ENCODE measurements at regions not wholly inside any gene's neighbourhood (a gene's known extent, or its start where the extent isn't known, plus 50 kb on each side); places are given as distances from the start of the nearest gene placed in this dataset. TPM values are rescaled to one million over a fixed set of nuclear protein-coding genes. Genes with fewer than 3 reads are reported as not detected.

DNA sequence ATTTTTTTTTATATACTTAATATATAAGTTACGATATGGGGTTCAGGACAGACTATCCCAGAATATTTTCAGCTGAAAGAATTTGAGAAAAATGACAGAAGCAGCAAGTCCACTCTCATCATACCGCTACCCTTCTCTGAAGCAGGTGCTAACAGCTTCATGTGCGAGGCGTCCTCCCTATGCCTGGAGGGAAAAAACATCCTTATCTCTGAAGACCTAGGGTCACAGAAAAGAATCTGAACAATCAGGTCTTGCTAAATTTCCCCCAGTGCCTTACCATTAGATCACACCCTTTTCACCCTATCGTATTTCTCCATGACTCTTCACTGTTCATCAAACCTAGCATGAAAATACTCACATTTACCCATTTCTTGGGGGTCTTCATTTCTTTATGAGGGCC, 51.9 kb upstream of the CREB1 start:
- TF ChIP-seq EP300 (IDR thresholded peaks at IDR 0.05) (no peak), POLR2A (IDR thresholded peaks at IDR 0.05) (no peak)
- TF ChIP-seq, protein P1, sequence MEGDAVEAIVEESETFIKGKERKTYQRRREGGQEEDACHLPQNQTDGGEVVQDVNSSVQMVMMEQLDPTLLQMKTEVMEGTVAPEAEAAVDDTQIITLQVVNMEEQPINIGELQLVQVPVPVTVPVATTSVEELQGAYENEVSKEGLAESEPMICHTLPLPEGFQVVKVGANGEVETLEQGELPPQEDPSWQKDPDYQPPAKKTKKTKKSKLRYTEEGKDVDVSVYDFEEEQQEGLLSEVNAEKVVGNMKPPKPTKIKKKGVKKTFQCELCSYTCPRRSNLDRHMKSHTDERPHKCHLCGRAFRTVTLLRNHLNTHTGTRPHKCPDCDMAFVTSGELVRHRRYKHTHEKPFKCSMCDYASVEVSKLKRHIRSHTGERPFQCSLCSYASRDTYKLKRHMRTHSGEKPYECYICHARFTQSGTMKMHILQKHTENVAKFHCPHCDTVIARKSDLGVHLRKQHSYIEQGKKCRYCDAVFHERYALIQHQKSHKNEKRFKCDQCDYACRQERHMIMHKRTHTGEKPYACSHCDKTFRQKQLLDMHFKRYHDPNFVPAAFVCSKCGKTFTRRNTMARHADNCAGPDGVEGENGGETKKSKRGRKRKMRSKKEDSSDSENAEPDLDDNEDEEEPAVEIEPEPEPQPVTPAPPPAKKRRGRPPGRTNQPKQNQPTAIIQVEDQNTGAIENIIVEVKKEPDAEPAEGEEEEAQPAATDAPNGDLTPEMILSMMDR (IDR thresholded peaks at IDR 0.05), result no peak
- Histone ChIP-seq H3K4me3 (no peak overlapping the region), H3K36me3 (no peaks in the 10 kb centered on the region), H3K27ac (no peak overlapping the region), H3K9me3 (no peaks in the 10 kb centered on the region), H3K27me3 (no peaks in the 10 kb centered on the region), H3K4me1 (ENCODE audit: insufficient read depth) (peaks cover 4% of the 10 kb centered on the region)
- no peak for DNase-seq
- 87 to 92% (median 89%) methylated on average over 5 of the region's 5 CpGs for WGBS, 3 donors
- intact Hi-C loops (cut with DNase I), result loop anchor here in 2 of 4 donors (5.0 to 10.0 kb wide), 2 partner anchors 496 to 783 kb away; no protein-coding TSS in a partner anchor

DNA sequence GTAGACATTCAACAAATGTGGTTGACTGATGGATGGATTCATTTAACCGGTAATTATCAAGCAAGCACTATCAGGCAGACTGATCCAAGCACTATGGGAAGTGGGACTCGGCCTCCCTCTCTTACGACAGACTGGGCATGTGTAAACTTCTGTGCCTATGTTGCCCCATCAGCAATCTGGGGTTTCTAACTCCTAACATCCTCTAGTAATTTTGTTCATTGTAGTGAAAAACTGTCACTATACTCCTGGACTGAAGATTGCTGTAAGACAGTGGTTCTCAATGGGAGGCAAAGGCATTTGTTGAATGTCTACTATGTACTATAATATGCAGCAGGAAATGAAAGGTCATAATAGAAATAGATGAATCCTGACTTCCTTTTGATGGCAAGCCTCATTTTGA, 51.2 kb upstream of the CREB1 start:
- H3K36me3 ChIP-seq, result no peaks in the 10 kb centered on the region
- H3K27me3 ChIP-seq, result no peaks in the 10 kb centered on the region
- H3K27ac ChIP-seq, result no peak overlapping the region
- H3K4me1 ChIP-seq (ENCODE audit: insufficient read depth), result no peaks in the 10 kb centered on the region
- H3K4me3 ChIP-seq, result no peak overlapping the region
- DNase-seq, result no peak
- intact Hi-C loops (cut with DNase I), result loop anchor here in 2 of 4 donors (5.0 to 10.0 kb wide), 2 partner anchors 496 to 784 kb away; no protein-coding TSS in a partner anchor
- H3K9me3 ChIP-seq, result no peaks in the 10 kb centered on the region
- TF ChIP-seq EP300 (IDR thresholded peaks at IDR 0.05) (no peak), POLR2A (IDR thresholded peaks at IDR 0.05) (no peak)
- TF ChIP-seq, protein P1 (IDR thresholded peaks at IDR 0.05), result no peak
- WGBS, 3 donors, result 87 to 91% (median 88%) methylated on average over 3 of the region's 3 CpGs

DNA sequence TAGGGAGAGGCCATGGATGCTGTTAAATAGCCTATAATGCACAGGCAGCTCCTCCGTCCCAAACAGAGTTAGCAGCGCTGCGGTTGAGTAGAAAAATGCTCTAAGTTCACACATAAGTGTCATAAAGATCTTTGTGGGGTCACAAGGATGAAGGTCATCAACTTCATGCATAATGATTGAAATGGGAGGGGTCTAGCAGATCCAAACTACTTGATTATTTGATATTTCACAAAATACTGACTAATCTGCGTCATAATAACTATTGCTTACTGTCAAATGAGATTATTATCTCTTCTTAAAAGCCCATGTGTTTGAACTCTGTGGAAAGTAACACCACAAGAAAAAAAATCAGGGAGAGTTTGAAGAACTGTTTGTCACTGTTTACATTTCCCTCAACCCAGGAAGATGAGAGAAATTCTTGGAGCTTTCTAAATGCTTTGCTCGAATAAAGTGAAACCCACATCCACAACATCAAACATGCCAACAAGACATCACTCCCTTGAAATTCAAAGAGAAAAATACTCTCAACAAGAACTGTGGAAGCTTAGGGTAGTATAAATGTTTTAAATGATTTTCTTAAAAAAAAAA, 50.5 kb upstream of the CREB1 start:
- no peak for DNase-seq
- no peaks in the 10 kb centered on the region for H3K27me3 ChIP-seq
- 73 to 80% (median 77%) methylated on average over 5 of the region's 5 CpGs for WGBS, 3 donors
- no peak for TF ChIP-seq POLR2A (IDR thresholded peaks at IDR 0.05)
- no peak for TF ChIP-seq EP300 (IDR thresholded peaks at IDR 0.05)
- TF ChIP-seq, protein P1 (IDR thresholded peaks at IDR 0.05), result no peak
- no peaks in the 10 kb centered on the region for H3K9me3 ChIP-seq
- no peaks in the 10 kb centered on the region for H3K36me3 ChIP-seq
- H3K27ac ChIP-seq, result no peak overlapping the region
- H3K4me1 ChIP-seq (ENCODE audit: insufficient read depth), result no peaks in the 10 kb centered on the region
- no peak overlapping the region for H3K4me3 ChIP-seq
- intact Hi-C loops (cut with DNase I), result loop anchor here in 2 of 4 donors (5.0 to 10.0 kb wide), 2 partner anchors 497 to 784 kb away; no protein-coding TSS in a partner anchor

Small RNA genes in the stretch of these regions (microRNA-seq; reads per million reads assigned to microRNA genes)
- gene MIR1302-4, result 0 reads per million in 3 donors

Small RNA genes in the stretch of these regions (small RNA-seq; reads per million reads assigned to genes)
- not detected for gene MIR1302-4

All from ovary (tissue), 7 donors.